NB4 (cell line): ENCODE measurements at regions not wholly inside any gene's neighbourhood (a gene's known extent, or its start where the extent isn't known, plus 50 kb on each side); places are given as distances from the start of the nearest gene placed in this dataset.
"Not testable (repeated sequence)": the region's sequence is repeated elsewhere in the genome, so short reads cannot be mapped to it uniquely, and the experiment has no call there.

Source experiments
- DNase-seq: peaks from one replicate; pipeline ENCODE4 v3.0.0; 2010; ENCODE audit warnings: low read depth
- H3K4me3 ChIP-seq: one replicate; pipeline ENCODE4 v1.5.1; 2011; ENCODE audit warnings: mild to moderate bottlenecking, low read depth, low read length, moderate library complexity
- CTCF ChIP-seq: IDR thresholded peaks from one replicate; pipeline ENCODE4 v1.5.1; 2012; ENCODE audit warnings: low read depth, low read length
- MAX ChIP-seq: IDR thresholded peaks from 2 replicates; pipeline ENCODE4 v1.6.1; 2011; ENCODE audit warnings: low read depth, low read length
- MYC ChIP-seq: IDR thresholded peaks from 2 replicates; pipeline ENCODE4 v1.6.1; 2011; ENCODE audit warnings: low read depth, low read length
- POLR2A ChIP-seq: IDR thresholded peaks from 2 replicates; pipeline ENCODE4 v1.6.1; 2011; ENCODE audit warnings: mild to moderate bottlenecking; ENCODE audit not compliant: insufficient read length; ENCODE audit errors: extremely low read depth

- no peak for DNase-seq
- TF ChIP-seq POLR2A (no peak), MYC (no peak), CTCF (no peak)
- H3K4me3 ChIP-seq: no peak overlapping the region
Measured at GRCh38 chr2:38461470-38461869, 84.4 kb upstream of the ATL2 start.

- TF ChIP-seq MAX (no peak), MYC (no peak), POLR2A (no peak), CTCF (no peak)
- no peak for DNase-seq
- H3K4me3 ChIP-seq: no peak overlapping the region
Measured at GRCh38 chr2:38460313-38460712, 83.2 kb upstream of the ATL2 start.

GRCh38 chr2:38454081-38454480 is 77.0 kb upstream of the ATL2 start:
- no peak for DNase-seq
- H3K4me3 ChIP-seq: no peak overlapping the region
- TF ChIP-seq MYC (no peak), POLR2A (no peak), MAX (no peak), CTCF (no peak)

- not testable (repeated sequence) for DNase-seq, H3K4me3 ChIP-seq
Measured at GRCh38 chr2:38451778-38452177, 74.7 kb upstream of the ATL2 start.

- DNase-seq: no peak
- TF ChIP-seq CTCF (no peak), MYC (no peak), MAX (no peak), POLR2A (no peak)
- H3K4me3 ChIP-seq: no peak overlapping the region
Measured at GRCh38 chr2:38450509-38450908, 73.4 kb upstream of the ATL2 start.

GRCh38 chr2:38448692-38449410 is 71.8 kb upstream of the ATL2 start:
- no peak overlapping the region for H3K4me3 ChIP-seq
- TF ChIP-seq MYC: no peak
- no peak for TF ChIP-seq POLR2A
- no peak for TF ChIP-seq CTCF
- TF ChIP-seq MAX: no peak
- DNase-seq: no peak
